ENCODE measurements at regions not wholly inside any gene's neighbourhood (a gene's known extent, or its start where the extent isn't known, plus 50 kb on each side); places are given as distances from the start of the nearest gene placed in this dataset.

DNA sequence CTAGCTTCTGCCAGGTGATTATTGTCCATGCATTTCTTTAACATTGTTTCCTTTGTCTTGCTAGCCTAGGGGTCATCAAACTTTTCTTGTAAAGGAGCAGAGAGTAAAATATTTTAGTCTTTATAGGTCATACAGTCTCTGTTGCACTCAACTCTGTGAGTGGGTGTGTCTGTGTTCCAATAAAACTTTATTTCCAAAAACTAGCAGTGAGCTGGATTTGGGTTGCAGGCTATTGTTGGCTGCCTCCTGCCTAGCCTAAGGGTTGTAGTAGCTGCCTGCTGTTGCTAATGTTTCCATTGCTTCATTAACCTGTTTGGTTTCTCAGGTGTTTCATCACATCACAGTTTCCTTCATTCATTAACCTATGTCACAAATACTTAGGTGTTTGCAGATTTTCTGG lies 64.0 kb upstream of the DCP1A start:
- Histone ChIP-seq H4K91ac (ENCODE audit: insufficient read depth, low read depth, low read length) (no peak overlapping the region), H2BK20ac (ENCODE audit: low read depth, low read length) (no peak overlapping the region), H3K9ac (ENCODE audit: low read depth, low read length) (no peak overlapping the region), H3K4me1 (ENCODE audit: control insufficient read depth, insufficient read depth, low read length) (no peaks in the 10 kb centered on the region), H3K9me3 (ENCODE audit: control insufficient read depth, insufficient read depth, low read length) (no peaks in the 10 kb centered on the region), H3K14ac (replicated peaks; ENCODE audit: low read depth, low read length) (no peak overlapping the region), H3K27ac (ENCODE audit: insufficient read depth, low read length) (no peak overlapping the region), H4K8ac (ENCODE audit: low read depth in 2 of 2, low read length in 2 of 2) (no peak overlapping the region), H3K4ac (ENCODE audit: low read depth, low read length) (no peak overlapping the region), H3K4me2 (ENCODE audit: low read depth, low read length) (no peak overlapping the region), H4K20me1 (ENCODE audit: insufficient read depth, low read length) (no peaks in the 10 kb centered on the region), H2AFZ (replicated peaks; ENCODE audit: low read length, poor library complexity) (no peak overlapping the region), H3K79me1 (ENCODE audit: low read depth in 1 of 2, low read length in 2 of 2) (no peaks in the 10 kb centered on the region), H3K56ac (ENCODE audit: extremely low read depth, insufficient read depth, low read length) (no peak overlapping the region), H3K36me3 (ENCODE audit: control insufficient read depth, insufficient read depth, low read length) (no peaks in the 10 kb centered on the region), H3K23ac (ENCODE audit: low read depth, low read length) (no peak overlapping the region), H3K18ac (ENCODE audit: low read depth, low read length) (no peak overlapping the region), H2BK120ac (ENCODE audit: low read depth, low read length) (no peak overlapping the region), H2BK5ac (ENCODE audit: low read depth, low read length, poor library complexity, severe bottlenecking) (no peak overlapping the region), H2BK15ac (ENCODE audit: low read depth, low read length) (no peak overlapping the region), H3K27me3 (ENCODE audit: control insufficient read depth, insufficient read depth, low read length) (no peaks in the 10 kb centered on the region), H2AK5ac (ENCODE audit: low read depth, low read length) (no peak overlapping the region), H3K4me3 (ENCODE audit: insufficient read depth, low read depth, low read length) (no peak overlapping the region), H4K5ac (ENCODE audit: low read depth, low read length) (no peak overlapping the region), H3K9me1 (ENCODE audit: insufficient read depth, low read length) (no peaks in the 10 kb centered on the region), H2AK9ac (replicated peaks; ENCODE audit: low read depth, low read length, poor library complexity) (no peak overlapping the region)
- ATAC-seq (ENCODE audit: low read depth) = no peak
- no peak for DNase-seq
- TF ChIP-seq MAZ (IDR thresholded peaks at IDR 0.05; ENCODE audit: borderline replicate concordance, low read depth, low read length) (no peak), RFX5 (IDR thresholded peaks at IDR 0.05; ENCODE audit: low read depth, low read length) (no peak), RAD21 (IDR thresholded peaks at IDR 0.05; ENCODE audit: low read length) (no peak), CHD1 (IDR thresholded peaks at IDR 0.05; ENCODE audit: low read depth, low read length) (no peak), NFE2L2 (IDR thresholded peaks at IDR 0.05; ENCODE audit: low read depth, low read length) (no peak), SMC3 (IDR thresholded peaks at IDR 0.05; ENCODE audit: low read depth, low read length) (no peak), POLR2A (IDR thresholded peaks at IDR 0.05; ENCODE audit: low read depth, low read length) (no peak), FOS (IDR thresholded peaks at IDR 0.05; ENCODE audit: low read depth, low read length) (no peak), CEBPB (IDR thresholded peaks at IDR 0.05; ENCODE audit: low read depth, low read length) (no peak), MXI1 (IDR thresholded peaks at IDR 0.05; ENCODE audit: borderline replicate concordance, low read depth, low read length) (no peak), RCOR1 (IDR thresholded peaks at IDR 0.05; ENCODE audit: insufficient replicate concordance, low read length) (no peak), BHLHE40 (IDR thresholded peaks at IDR 0.05; ENCODE audit: low read depth, low read length) (no peak), MAFK (IDR thresholded peaks at IDR 0.05; ENCODE audit: low read depth, low read length) (no peak)
- TF ChIP-seq, protein P1, sequence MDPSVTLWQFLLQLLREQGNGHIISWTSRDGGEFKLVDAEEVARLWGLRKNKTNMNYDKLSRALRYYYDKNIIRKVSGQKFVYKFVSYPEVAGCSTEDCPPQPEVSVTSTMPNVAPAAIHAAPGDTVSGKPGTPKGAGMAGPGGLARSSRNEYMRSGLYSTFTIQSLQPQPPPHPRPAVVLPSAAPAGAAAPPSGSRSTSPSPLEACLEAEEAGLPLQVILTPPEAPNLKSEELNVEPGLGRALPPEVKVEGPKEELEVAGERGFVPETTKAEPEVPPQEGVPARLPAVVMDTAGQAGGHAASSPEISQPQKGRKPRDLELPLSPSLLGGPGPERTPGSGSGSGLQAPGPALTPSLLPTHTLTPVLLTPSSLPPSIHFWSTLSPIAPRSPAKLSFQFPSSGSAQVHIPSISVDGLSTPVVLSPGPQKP (IDR thresholded peaks at IDR 0.05; ENCODE audit: borderline replicate concordance, low read depth, low read length) = no peak
- TF ChIP-seq, protein P2, sequence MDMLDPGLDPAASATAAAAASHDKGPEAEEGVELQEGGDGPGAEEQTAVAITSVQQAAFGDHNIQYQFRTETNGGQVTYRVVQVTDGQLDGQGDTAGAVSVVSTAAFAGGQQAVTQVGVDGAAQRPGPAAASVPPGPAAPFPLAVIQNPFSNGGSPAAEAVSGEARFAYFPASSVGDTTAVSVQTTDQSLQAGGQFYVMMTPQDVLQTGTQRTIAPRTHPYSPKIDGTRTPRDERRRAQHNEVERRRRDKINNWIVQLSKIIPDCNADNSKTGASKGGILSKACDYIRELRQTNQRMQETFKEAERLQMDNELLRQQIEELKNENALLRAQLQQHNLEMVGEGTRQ (IDR thresholded peaks at IDR 0.05; ENCODE audit: low read depth, low read length) = no peak
- TF ChIP-seq, protein P3, sequence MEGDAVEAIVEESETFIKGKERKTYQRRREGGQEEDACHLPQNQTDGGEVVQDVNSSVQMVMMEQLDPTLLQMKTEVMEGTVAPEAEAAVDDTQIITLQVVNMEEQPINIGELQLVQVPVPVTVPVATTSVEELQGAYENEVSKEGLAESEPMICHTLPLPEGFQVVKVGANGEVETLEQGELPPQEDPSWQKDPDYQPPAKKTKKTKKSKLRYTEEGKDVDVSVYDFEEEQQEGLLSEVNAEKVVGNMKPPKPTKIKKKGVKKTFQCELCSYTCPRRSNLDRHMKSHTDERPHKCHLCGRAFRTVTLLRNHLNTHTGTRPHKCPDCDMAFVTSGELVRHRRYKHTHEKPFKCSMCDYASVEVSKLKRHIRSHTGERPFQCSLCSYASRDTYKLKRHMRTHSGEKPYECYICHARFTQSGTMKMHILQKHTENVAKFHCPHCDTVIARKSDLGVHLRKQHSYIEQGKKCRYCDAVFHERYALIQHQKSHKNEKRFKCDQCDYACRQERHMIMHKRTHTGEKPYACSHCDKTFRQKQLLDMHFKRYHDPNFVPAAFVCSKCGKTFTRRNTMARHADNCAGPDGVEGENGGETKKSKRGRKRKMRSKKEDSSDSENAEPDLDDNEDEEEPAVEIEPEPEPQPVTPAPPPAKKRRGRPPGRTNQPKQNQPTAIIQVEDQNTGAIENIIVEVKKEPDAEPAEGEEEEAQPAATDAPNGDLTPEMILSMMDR (conservative IDR thresholded peaks at IDR 0.05; ENCODE audit: low read depth, low read length) = no peak
- in situ Hi-C loops (cut with MboI; ENCODE audit: low sequenced_read_pairs) (no loop called here), dilution Hi-C loops (cut with HindIII; ENCODE audit: low sequenced_read_pairs, unreplicated experiment) (no loop called here), intact Hi-C loops (cut with micrococcal nuclease) (no loop called here)
- no TSS peak for BruUV-seq (replicated peaks)
- ChIA-PET CTCF (no interaction called here), POLR2A (ENCODE audit: unreplicated experiment) (no interaction called here)
